ENCODE measurements at regions not wholly inside any gene's neighbourhood (a gene's known extent, or its start where the extent isn't known, plus 50 kb on each side); places are given as distances from the start of the nearest gene placed in this dataset.

DNA sequence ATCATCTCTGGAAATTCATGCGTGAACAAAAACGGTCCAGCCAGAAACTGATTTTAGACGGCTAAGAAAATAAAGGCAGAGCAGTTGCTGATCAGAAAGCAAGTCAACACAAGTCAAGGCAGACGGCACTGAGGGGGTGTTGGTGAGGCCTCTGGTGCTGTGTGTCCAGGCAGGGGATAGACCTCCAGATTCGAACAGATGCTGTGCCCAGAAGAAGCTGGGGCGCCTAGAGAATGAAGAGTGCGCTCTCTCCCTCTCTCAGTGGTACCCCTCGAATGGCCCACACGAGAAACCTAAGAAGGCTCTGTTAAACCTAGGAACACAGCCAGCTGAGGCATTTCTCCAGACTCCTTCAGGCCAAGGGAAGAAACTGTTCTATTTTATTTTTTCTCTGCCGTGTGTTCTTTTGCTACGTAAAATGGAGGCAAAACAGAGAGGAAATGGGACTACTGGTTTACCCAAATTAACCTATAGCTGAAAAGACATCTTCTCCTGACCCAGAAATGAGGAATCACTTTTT is 178.3 kb downstream of the PMP22 start:
- TF ChIP-seq POLR2A (IDR thresholded peaks at IDR 0.05; ENCODE audit: low read length) (no peak), GATA1 (IDR thresholded peaks at IDR 0.05; ENCODE audit: low read depth, low read length) (no peak)
